Kidney (tissue), 13 donors: ENCODE measurements at regions not wholly inside any gene's neighbourhood (a gene's known extent, or its start where the extent isn't known, plus 50 kb on each side); places are given as distances from the start of the nearest gene placed in this dataset.

Experiments
- DNase-seq, 5 donors: peaks; one replicate each; pipeline ENCODE4 v3.0.0-alpha.2; 2013 to 2020
- FAIRE-seq: peaks from 2 replicates; lab custom pipeline; 2012; peaks lifted over from hg19 to GRCh38; lab: Jason Lieb, UNC
- H3K27ac ChIP-seq, 2 donors: one replicate each; pipeline ENCODE4 v1.7.0; 2013; ENCODE audit warnings: low read depth in 2 of 2, low read length in 2 of 2, inconsistent platforms in 1 of 2
- H3K27me3 ChIP-seq: one replicate; pipeline ENCODE4 v1.7.1; 2013; ENCODE audit warnings: low read length, inconsistent platforms; ENCODE audit not compliant: control insufficient read depth, insufficient read depth
- H3K36me3 ChIP-seq, 3 donors: one replicate each; pipeline versions ENCODE4 v1.7.0 to v1.7.1; 2013; ENCODE audit warnings: low read length in 3 of 3, control low read depth in 1 of 3, inconsistent platforms in 1 of 3; ENCODE audit not compliant: insufficient read depth in 3 of 3, control insufficient read depth in 2 of 3
- H3K4me1 ChIP-seq, 3 donors: one replicate each; pipeline versions ENCODE4 v1.7.0 to v1.7.1; 2013; ENCODE audit warnings: low read length in 3 of 3, inconsistent platforms in 1 of 3, low read depth in 1 of 3; ENCODE audit not compliant: control insufficient read depth in 2 of 3, insufficient read depth in 2 of 3
- H3K4me3 ChIP-seq, 3 donors: one replicate each; pipeline versions ENCODE4 v1.7.0 to v1.8.1; 2013; ENCODE audit warnings: low read length in 3 of 3, control low read depth in 1 of 3, inconsistent platforms in 1 of 3
- H3K9ac ChIP-seq, 3 donors: one replicate each; pipeline versions ENCODE4 v1.7.0 to v1.7.1; 2013; ENCODE audit warnings: low read length in 3 of 3, control low read depth in 1 of 3, inconsistent platforms in 1 of 3
- H3K9me3 ChIP-seq, 3 donors: one replicate each; pipeline versions ENCODE4 v1.7.0 to v1.7.1; 2013; ENCODE audit warnings: low read length in 3 of 3, control low read depth in 1 of 3, inconsistent platforms in 1 of 3; ENCODE audit not compliant: control insufficient read depth in 2 of 3, insufficient read depth in 1 of 3
- CTCF ChIP-seq: IDR thresholded peaks from 3 replicates; pipeline ENCODE4 v1.5.1; 2012; ENCODE audit warnings: mild to moderate bottlenecking, moderate library complexity, borderline replicate concordance; ENCODE audit not compliant: insufficient read depth; ENCODE audit errors: extremely low read depth
- intact Hi-C: fragments of 100-400 bp; cut with DNase I; formaldehyde crosslinking; loops from one replicate; pipeline ENCODE4 v1.11.1; 2022
- donor health status: control.
- donor health status: control.
- donor health status: control.
- donor health status: control.
- donor health status: control.
- donor health status: DM: yes; HTN: yes; CAD: no.
- donor health status: Normal renal cell carcinoma (clear cell type).

- intact Hi-C loops: no loop called here
- Histone ChIP-seq H3K36me3 (no peaks in the 10 kb centered on the region), H3K27ac (no peak overlapping the region), H3K4me3 (no peak overlapping the region), H3K9ac (no peak overlapping the region), H3K4me1 (no peaks in the 10 kb centered on the region), H3K27me3 (no peaks in the 10 kb centered on the region), H3K9me3 (no peaks in the 10 kb centered on the region)
- no peak for DNase-seq
- no peak for TF ChIP-seq CTCF
- no peak for FAIRE-seq
Observed at GRCh38 chr6:145529582-145529981, 205.7 kb downstream of the EPM2A start.

- no peaks in the 10 kb centered on the region for H3K9me3 ChIP-seq
- H3K4me3 ChIP-seq: no peak overlapping the region
- TF ChIP-seq CTCF: no peak
- intact Hi-C loops: no loop called here
- H3K27me3 ChIP-seq: no peaks in the 10 kb centered on the region
- H3K9ac ChIP-seq: no peak overlapping the region
- no peak for DNase-seq
- FAIRE-seq: no peak
- H3K4me1 ChIP-seq: no peaks in the 10 kb centered on the region
- no peak overlapping the region for H3K27ac ChIP-seq
- no peaks in the 10 kb centered on the region for H3K36me3 ChIP-seq
Observed at GRCh38 chr6:145530454-145530853, 204.9 kb downstream of the EPM2A start.

DNA sequence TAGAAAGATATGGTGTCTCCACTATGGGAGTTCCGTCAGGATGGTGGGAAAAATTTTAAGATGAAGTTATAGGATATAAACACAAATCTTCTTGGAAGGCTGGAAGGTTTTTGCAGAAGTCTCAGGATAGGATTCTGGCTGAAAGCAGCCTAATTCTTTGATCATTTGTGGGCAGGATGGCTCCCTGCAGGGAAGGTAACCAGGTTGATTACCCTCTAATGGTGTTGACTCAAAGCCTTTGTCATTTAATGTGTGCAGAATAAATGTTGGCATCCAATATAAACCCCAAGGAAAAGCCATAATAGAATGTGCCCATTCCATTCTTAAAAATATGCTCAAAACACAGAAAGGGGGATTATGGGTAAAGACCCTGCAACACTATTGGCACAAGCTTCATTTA lies 204.3 kb downstream of the EPM2A start:
- Histone ChIP-seq H3K4me1 (no peaks in the 10 kb centered on the region), H3K27me3 (no peaks in the 10 kb centered on the region), H3K9me3 (no peaks in the 10 kb centered on the region), H3K27ac (no peak overlapping the region), H3K36me3 (no peaks in the 10 kb centered on the region), H3K9ac (no peak overlapping the region), H3K4me3 (no peak overlapping the region)
- no peak for TF ChIP-seq CTCF
- DNase-seq (no peak), FAIRE-seq (no peak)
- intact Hi-C loops: no loop called here

- H3K27ac ChIP-seq: no peak overlapping the region
- H3K36me3 ChIP-seq: no peaks in the 10 kb centered on the region
- no peak overlapping the region for H3K9ac ChIP-seq
- intact Hi-C loops: no loop called here
- no peaks in the 10 kb centered on the region for H3K27me3 ChIP-seq
- no peak for TF ChIP-seq CTCF
- H3K9me3 ChIP-seq: no peaks in the 10 kb centered on the region
- no peaks in the 10 kb centered on the region for H3K4me1 ChIP-seq
- DNase-seq: no peak
- no peak for FAIRE-seq
- H3K4me3 ChIP-seq: no peak overlapping the region
Observed at GRCh38 chr6:145531822-145532221, 203.5 kb downstream of the EPM2A start.
